ENCODE measurements at regions not wholly inside any gene's neighbourhood (a gene's known extent, or its start where the extent isn't known, plus 50 kb on each side); places are given as distances from the start of the nearest gene placed in this dataset.
"Not testable (repeated sequence)": the region's sequence is repeated elsewhere in the genome, so short reads cannot be mapped to it uniquely, and the experiment has no call there.

DNA sequence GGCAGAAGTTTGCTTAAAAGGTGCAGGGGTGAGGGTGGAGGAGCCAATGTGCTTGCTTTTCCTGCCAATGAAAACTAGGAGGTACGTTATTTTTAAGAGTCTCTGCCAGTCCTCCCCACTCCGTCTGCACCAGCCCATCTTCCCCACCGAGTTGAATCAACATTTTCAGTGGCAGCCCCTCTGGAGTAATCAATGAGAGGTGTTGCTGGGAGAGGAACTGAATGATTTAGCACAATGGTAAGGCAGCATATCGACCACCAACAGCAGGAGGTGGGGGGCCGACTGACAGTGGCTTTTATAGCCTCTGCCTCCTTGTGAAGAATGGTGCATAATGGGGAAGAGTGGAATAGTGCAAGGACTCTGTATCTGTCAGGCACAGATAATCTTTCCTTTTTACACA is 1465.0 kb upstream of the GOT2 start:
- no peak for DNase-seq (ENCODE audit: low read depth in 2 of 3, low spot score in 1 of 3)

DNA sequence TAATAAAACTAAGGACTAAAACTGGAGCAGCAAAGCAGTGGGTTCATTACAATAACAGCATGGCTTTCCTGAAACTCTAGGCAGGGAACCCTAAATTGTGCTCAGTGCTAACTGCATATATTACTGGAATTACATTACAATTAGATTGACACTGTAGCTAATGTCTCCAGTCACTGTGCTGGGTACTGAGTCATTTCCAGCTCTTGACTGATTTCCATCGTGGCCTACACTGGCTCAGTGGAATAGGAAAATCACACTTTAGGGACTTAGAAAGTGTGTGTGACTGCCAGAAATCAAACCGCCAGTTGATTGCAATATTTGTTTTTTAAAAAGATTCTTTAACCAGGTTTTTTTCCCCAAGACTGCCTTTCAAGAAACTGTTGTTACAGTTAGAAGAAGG is 1447.4 kb upstream of the GOT2 start:
- DNase-seq (ENCODE audit: low read depth in 2 of 3, low spot score in 1 of 3) = no peak

DNA sequence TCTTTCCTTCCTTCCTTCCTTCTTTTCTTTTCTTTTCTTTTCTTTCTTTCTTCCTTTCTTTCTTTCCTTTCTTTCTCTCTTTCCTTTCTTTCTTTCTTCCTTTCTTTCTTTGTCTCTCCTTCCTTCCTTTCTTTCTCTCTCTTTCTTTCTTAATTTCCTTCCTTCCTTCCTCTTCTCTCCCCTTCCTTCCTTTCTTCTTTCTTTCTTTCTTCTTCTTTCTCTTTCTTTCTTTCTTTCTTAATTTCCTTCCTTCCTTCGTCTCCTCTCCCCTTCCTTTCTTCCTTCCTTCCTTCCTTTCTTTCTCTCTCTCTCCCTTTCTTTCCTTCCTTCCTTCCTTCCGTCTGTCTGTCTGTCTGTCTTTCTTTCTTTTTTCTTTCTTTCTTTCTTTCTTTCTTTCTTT is 1446.5 kb upstream of the GOT2 start:
- DNase-seq (ENCODE audit: low read depth in 2 of 3, low spot score in 1 of 3) = no peak

GRCh38 chr16:60170196-60170595 is 1436.1 kb upstream of the GOT2 start:
- no peak for DNase-seq (ENCODE audit: low read depth in 2 of 3, low spot score in 1 of 3)

GRCh38 chr16:60166111-60166510 is 1432.0 kb upstream of the GOT2 start:
- no peak for DNase-seq (ENCODE audit: low read depth in 2 of 3, low spot score in 1 of 3)

DNA sequence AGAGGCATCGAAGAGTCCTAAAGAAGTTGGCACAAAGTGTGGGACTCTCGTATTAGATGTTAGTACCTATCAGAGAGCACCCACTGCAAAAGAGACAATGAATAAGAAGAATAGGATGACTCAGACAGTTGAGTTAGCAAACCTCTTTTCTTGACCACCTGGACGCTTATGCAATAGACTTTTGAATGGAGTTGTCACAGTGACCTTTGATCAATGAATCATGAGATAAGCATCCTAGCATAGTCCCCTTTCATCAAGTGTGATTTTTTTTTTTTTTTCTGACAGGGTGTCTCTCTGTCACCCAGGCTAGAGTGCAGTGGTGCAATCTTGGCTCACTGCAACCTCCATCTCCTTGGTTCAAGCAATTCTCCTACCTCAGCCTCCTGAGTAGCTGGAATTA is 1417.9 kb upstream of the GOT2 start:
- DNase-seq (ENCODE audit: low read depth in 2 of 3, low spot score in 1 of 3) = no peak

- no peak for DNase-seq (ENCODE audit: low read depth in 2 of 3, low spot score in 1 of 3)
These were observed 1416.8 kb upstream of the GOT2 start for GRCh38 chr16:60150907-60151306.

DNA sequence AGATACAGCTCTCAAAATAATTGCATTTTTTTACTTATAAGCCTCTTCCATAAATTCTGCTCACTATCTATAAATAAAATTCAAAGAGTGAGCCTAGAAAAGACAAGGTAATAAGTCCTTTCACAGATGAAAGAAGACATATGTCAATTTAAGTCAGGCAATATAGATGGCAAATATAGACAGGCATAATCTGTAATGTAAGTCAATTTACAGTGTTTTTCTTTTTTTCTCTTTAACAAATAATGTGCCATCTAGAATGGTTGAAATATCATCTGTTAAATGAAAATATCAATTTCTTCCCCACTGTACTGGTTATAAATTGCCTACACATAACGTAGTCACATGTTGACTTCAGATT is 1409.2 kb upstream of the GOT2 start:
- DNase-seq (ENCODE audit: low read depth in 2 of 3, low spot score in 1 of 3) = no peak

- DNase-seq (ENCODE audit: low read depth in 2 of 3, low spot score in 1 of 3) = no peak
These were observed 1408.7 kb upstream of the GOT2 start for GRCh38 chr16:60142619-60143347.

GRCh38 chr16:60137891-60138290 is 1403.8 kb upstream of the GOT2 start:
- DNase-seq (ENCODE audit: low read depth in 2 of 3, low spot score in 1 of 3) = no peak

- DNase-seq (ENCODE audit: low read depth in 2 of 3, low spot score in 1 of 3) = no peak
These were observed 1393.1 kb upstream of the GOT2 start for GRCh38 chr16:60127196-60127595.

DNA sequence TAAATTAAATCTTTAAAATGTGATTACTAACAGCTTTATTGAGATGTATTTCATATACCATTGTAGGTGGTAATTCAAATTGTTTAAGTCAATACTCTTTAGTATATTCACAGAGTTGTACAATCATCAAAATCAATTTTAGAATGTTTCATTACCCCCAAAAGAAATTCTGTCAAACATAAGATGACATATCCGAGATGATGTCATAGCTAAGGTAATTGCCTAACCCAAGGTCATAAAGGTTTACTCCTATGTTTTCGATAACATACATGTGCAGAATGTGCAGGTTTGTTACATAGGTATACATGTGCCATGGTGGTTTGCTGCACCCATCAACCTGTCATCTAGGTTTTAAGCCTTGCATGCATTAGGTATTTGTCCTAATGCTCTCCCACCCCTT is 1392.0 kb upstream of the GOT2 start:
- not testable (repeated sequence) for DNase-seq (ENCODE audit: low read depth in 2 of 3, low spot score in 1 of 3)

DNA sequence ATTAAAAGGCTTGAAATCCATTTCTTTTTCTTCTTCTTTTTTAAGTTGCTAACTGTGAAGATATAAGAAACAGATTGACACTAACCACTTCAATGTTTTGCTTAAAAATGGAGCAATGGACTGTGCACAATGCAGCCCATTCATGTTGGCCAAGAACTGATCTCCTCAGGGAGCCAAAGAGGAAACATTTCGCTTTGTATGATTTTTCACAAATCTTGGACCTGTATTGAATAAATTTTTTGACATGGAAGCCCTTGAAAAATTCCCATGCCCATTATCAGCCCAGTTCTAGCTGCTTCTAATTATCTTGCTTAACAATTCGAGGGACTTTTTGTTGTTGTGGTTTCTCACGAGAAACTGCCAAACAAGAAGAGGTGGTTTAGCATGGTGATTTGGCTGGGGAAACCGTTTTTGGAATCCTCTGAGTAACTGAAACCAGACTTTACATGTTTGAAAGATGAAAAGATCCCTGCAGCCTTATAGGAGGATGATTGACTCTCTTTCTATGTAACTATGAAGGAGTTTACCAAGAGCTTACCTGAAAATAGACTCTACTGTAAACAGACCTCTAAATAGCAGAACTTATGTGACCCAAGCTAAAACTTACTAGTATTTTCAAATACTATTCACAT is 1389.4 kb upstream of the GOT2 start:
- DNase-seq (ENCODE audit: low read depth in 2 of 3, low spot score in 1 of 3) = no peak

GRCh38 chr16:60120586-60120985 is 1386.5 kb upstream of the GOT2 start:
- no peak for DNase-seq (ENCODE audit: low read depth in 2 of 3, low spot score in 1 of 3)

DNA sequence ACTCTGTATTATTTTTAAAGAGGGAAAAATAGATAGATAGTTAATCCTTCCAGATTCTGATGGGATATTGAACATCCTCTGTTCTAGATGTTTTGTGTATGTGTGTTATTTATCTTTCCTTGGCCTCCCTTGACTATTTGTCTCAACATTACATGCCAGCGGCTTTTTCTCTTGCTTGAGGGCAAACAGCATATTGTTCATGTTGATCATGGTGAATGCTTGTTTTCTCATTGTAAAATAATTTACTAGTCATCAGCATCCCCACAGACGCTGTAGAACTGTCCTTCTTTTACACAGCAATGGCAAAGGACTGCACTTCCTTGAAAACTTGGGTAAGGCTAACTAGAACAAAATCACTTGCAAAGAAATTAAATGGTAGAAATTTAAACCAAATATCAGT is 1376.4 kb upstream of the GOT2 start:
- no peak for DNase-seq (ENCODE audit: low read depth in 2 of 3, low spot score in 1 of 3)

GRCh38 chr16:60107871-60108270 is 1373.8 kb upstream of the GOT2 start:
- no peak for DNase-seq (ENCODE audit: low read depth in 2 of 3, low spot score in 1 of 3)

DNA sequence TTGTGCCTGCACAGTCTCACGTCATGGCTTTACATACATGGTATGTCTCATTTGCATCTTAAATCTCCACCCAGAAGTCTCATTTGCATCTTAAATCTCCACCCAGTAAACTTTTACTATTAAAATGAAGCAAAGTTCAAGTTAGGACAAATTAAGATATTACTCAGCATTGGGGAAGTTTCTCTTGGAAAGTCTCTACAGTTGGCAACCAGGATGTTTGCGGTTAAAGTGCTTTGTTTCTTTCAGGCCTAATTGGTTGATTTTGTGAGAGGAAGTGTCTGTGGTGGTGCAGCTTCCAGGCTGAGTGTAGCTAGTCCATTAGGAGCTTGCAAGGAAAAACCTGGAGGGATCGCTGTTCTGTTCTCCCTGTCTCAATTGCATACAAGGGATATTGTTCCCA is 1373.3 kb upstream of the GOT2 start:
- DNase-seq (ENCODE audit: low read depth in 2 of 3, low spot score in 1 of 3) = no peak

GRCh38 chr16:60100371-60100770 is 1366.3 kb upstream of the GOT2 start:
- no peak for DNase-seq (ENCODE audit: low read depth in 2 of 3, low spot score in 1 of 3)

GRCh38 chr16:60091529-60091928 is 1357.4 kb upstream of the GOT2 start:
- no peak for DNase-seq (ENCODE audit: low read depth in 2 of 3, low spot score in 1 of 3)

DNA sequence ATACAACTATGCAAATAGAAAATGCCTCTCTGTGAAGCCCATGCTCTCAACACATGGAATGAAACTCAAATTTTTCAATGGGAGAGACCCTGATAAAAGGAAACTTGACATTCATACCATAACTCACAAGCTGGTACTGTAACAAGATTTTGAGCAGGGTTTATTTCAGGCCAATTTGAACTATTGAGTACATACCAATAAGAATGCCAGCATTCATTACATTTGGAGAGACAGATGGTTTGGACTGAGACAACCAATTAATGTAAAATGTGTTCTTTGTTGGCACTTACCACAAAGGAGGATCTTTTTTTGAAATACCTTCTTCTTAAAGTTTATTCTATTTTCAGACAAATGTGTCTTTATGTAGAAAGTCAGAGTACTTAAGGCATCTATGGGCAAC is 1357.0 kb upstream of the GOT2 start:
- no peak for DNase-seq (ENCODE audit: low read depth in 2 of 3, low spot score in 1 of 3)

DNA sequence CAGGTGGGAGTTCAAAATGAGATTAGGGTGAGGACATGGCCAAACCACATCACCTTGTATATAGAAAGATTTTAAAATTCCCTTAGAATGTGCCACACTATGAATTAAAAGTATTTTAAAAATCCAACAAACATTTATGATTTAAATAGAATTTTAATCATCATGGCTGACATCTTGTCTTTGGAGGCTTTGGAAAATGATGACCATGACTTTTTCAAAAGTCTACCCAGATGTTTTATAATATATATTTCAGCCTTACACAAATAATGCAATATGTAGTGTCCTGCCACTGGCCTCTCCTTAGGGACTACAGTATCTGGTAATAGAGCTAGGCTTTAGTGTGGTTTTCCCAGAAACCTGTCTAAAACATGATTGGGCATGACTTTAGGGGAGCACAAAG is 1353.4 kb upstream of the GOT2 start:
- no peak for DNase-seq (ENCODE audit: low read depth in 2 of 3, low spot score in 1 of 3)

- DNase-seq (ENCODE audit: low read depth in 2 of 3, low spot score in 1 of 3) = not testable (repeated sequence)
These were observed 1344.7 kb upstream of the GOT2 start for GRCh38 chr16:60078819-60079218.

DNA sequence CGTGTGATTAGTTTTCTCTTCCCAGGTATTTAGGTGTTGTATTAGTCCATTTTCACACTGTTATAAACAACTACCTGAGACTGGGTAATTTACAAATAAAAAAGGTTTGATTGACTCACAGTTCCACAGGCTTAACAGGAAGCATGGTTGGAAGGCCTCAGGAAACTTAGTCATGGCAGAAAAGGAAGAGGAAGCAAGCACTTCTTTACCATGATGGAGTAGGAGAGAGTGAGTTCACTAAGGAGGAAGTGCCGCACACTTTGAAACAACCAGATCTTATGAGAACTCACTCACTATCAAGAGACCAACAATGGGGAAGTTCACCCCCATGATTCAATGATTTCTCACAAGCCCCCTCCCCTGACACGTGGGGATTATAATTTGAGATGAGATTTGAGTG is 1343.7 kb upstream of the GOT2 start:
- no peak for DNase-seq (ENCODE audit: low read depth in 2 of 3, low spot score in 1 of 3)
